Endothelial cell of umbilical vein (primary cell): ENCODE measurements at regions not wholly inside any gene's neighbourhood (a gene's known extent, or its start where the extent isn't known, plus 50 kb on each side); places are given as distances from the start of the nearest gene placed in this dataset.

Experiments used
- BruUV-seq: library from RNA; stranded (reverse); fragments of 400-500 nt; replicated peaks from 2 replicates; lab custom pipeline; 2021; lab: Mats Ljungman, UMichigan
- CTCF ChIA-PET: fragments of 300-600, 350-600 bp; sonication (Branson Sonifier 250); formaldehyde crosslinking; loops from one replicate; lab custom pipeline; 2021; ENCODE audit warnings: antibody characterized with exemption, inconsistent platforms; lab: Charles Lee
- POLR2A ChIA-PET: fragments of 300-600, 350-600 bp; sonication (Branson Sonifier 250); formaldehyde crosslinking; loops from one replicate; lab custom pipeline; 2021; ENCODE audit warnings: antibody characterized with exemption, inconsistent platforms; lab: Charles Lee
- DNase-seq: peaks from one replicate; pipeline ENCODE4 v3.0.0-alpha.2; 2011; ENCODE audit warnings: low read depth, low spot score
- FAIRE-seq: peaks from 2 replicates; lab custom pipeline; 2011; peaks lifted over from hg19 to GRCh38; lab: Jason Lieb, UNC
- H2AFZ ChIP-seq: 2 replicates; pipeline ENCODE4 v1.6.0; 2012; ENCODE audit warnings: low read depth, low read length, control low read depth, inconsistent platforms
- H3K27ac ChIP-seq: 2 replicates; pipeline ENCODE4 v1.5.1; 2011; ENCODE audit warnings: low read depth, mild to moderate bottlenecking, control low read depth, low read length, moderate library complexity; ENCODE audit not compliant: insufficient read depth
- H3K27me3 ChIP-seq, 2 experiments: 2 replicates each; pipeline versions ENCODE4 v1.6.0 to v1.6.1; 2011; ENCODE audit warnings: low read length in 2 of 2, mixed read lengths in 1 of 2; ENCODE audit not compliant: control insufficient read depth in 2 of 2, insufficient read depth in 2 of 2
- H3K36me3 ChIP-seq, 2 experiments: 2 replicates in 1 of 2; 3 replicates in 1 of 2; pipeline ENCODE4 v1.5.1; 2011; ENCODE audit warnings: low read length in 2 of 2, mild to moderate bottlenecking in 1 of 2, moderate library complexity in 1 of 2; ENCODE audit not compliant: control insufficient read depth in 2 of 2, insufficient read depth in 2 of 2; ENCODE audit errors: extremely low read depth in 1 of 2
- H3K4me1 ChIP-seq: 3 replicates; pipeline ENCODE4 v1.5.1; 2011; ENCODE audit warnings: mild to moderate bottlenecking, low read length; ENCODE audit not compliant: control insufficient read depth, insufficient read depth; ENCODE audit errors: extremely low read depth
- H3K4me2 ChIP-seq: 2 replicates; pipeline ENCODE4 v1.6.1; 2011; ENCODE audit warnings: low read length, control low read depth, mixed read lengths; ENCODE audit not compliant: insufficient read depth
- H3K4me3 ChIP-seq, 3 experiments: fragments of 200-600 bp in 1 of 3; sonication (generic), shearing (Covaris generic) in 1 of 3; replicated peaks in 1 of 3; 2 replicates each; pipeline ENCODE4 v1.5.1; 2011 to 2016; ENCODE audit warnings: control low read depth in 3 of 3, low read length in 3 of 3, mild to moderate bottlenecking in 2 of 3, inconsistent platforms in 1 of 3, low read depth in 1 of 3, moderate library complexity in 1 of 3; ENCODE audit not compliant: insufficient read depth in 1 of 3
- H3K79me2 ChIP-seq: 2 replicates; pipeline ENCODE4 v1.6.0; 2012; ENCODE audit warnings: low read length, inconsistent platforms; ENCODE audit not compliant: control insufficient read depth, insufficient read depth
- H3K9ac ChIP-seq: replicated peaks from 2 replicates; pipeline ENCODE3; 2011; ENCODE audit warnings: low read length, control low read depth; ENCODE audit not compliant: insufficient read depth; ENCODE audit errors: extremely low read depth
- H3K9me1 ChIP-seq: replicated peaks from 3 replicates; pipeline ENCODE4 v1.6.0; 2011; ENCODE audit warnings: mild to moderate bottlenecking, low read length; ENCODE audit not compliant: control insufficient read depth, insufficient read depth; ENCODE audit errors: extremely low read depth
- H3K9me3 ChIP-seq: replicated peaks from 2 replicates; pipeline ENCODE4 v1.5.1; 2012; ENCODE audit warnings: low read length, inconsistent platforms; ENCODE audit not compliant: control insufficient read depth, insufficient read depth
- H4K20me1 ChIP-seq: replicated peaks from 2 replicates; pipeline ENCODE3; 2011; ENCODE audit warnings: mild to moderate bottlenecking, low read length; ENCODE audit not compliant: control insufficient read depth, insufficient read depth; ENCODE audit errors: extremely low read depth
- EZH2 ChIP-seq: IDR thresholded peaks from 2 replicates; pipeline ENCODE4 v1.6.1; 2012; ENCODE audit warnings: borderline replicate concordance, low read depth, mild to moderate bottlenecking, moderate library complexity, low read length, inconsistent platforms; ENCODE audit not compliant: severe bottlenecking
- FOS ChIP-seq: IDR thresholded peaks from 2 replicates; pipeline ENCODE4 v1.6.1; 2011; ENCODE audit warnings: mild to moderate bottlenecking, low read length, moderate library complexity, borderline replicate concordance; ENCODE audit not compliant: insufficient read depth
- GATA2 ChIP-seq: IDR thresholded peaks from 2 replicates; pipeline ENCODE4 v1.7.0; 2011; ENCODE audit warnings: low read depth, mild to moderate bottlenecking, moderate library complexity, mixed read lengths, low read length; ENCODE audit not compliant: insufficient read length, insufficient read depth
- JUN ChIP-seq: IDR thresholded peaks from 2 replicates; pipeline ENCODE4 v1.6.1; 2011; ENCODE audit warnings: borderline replicate concordance, low read depth; ENCODE audit not compliant: insufficient read length, insufficient read depth
- MYC ChIP-seq: IDR thresholded peaks from one replicate; pipeline ENCODE4 v1.6.1; 2011; ENCODE audit warnings: mild to moderate bottlenecking, low read depth, low read length
- POLR2A ChIP-seq: IDR thresholded peaks from 2 replicates; pipeline ENCODE4 v1.6.1; 2012; ENCODE audit warnings: low read depth, mild to moderate bottlenecking, control low read depth, low read length
- POLR2AphosphoS5 ChIP-seq: IDR thresholded peaks from 2 replicates; pipeline ENCODE4 v1.6.1; 2012; ENCODE audit warnings: low read depth, mild to moderate bottlenecking, control low read depth, low read length, moderate library complexity; ENCODE audit not compliant: insufficient read depth
- dilution Hi-C: fragments of 300-500 bp; cut with MboI; formaldehyde crosslinking; loops from one replicate; pipeline ENCODE4 v1.15.0; 2019; ENCODE audit warnings: low sequenced_read_pairs; ENCODE audit not compliant: extremely low pct_ligation_motif_present
- intact Hi-C: fragments of 100-400 bp; cut with micrococcal nuclease; formaldehyde crosslinking; loops from one replicate; pipeline ENCODE4 v1.10.0; 2022
- TF ChIP-seq, protein P1 (sequence below): IDR thresholded peaks from 2 replicates; pipeline ENCODE4 v1.6.1; 2011; ENCODE audit not compliant: insufficient read depth, insufficient read length
- TF ChIP-seq, protein P2 (sequence below), 2 donors: IDR thresholded peaks; 1 replicate in 1 of 2; 2 replicates in 1 of 2; pipeline ENCODE4 v1.5.1; 2011; ENCODE audit warnings: low read length in 2 of 2, mild to moderate bottlenecking in 2 of 2, moderate library complexity in 2 of 2, control low read depth in 1 of 2, inconsistent platforms in 1 of 2, low read depth in 1 of 2; ENCODE audit not compliant: insufficient read depth in 1 of 2; ENCODE audit errors: extremely low read depth in 1 of 2

DNA sequence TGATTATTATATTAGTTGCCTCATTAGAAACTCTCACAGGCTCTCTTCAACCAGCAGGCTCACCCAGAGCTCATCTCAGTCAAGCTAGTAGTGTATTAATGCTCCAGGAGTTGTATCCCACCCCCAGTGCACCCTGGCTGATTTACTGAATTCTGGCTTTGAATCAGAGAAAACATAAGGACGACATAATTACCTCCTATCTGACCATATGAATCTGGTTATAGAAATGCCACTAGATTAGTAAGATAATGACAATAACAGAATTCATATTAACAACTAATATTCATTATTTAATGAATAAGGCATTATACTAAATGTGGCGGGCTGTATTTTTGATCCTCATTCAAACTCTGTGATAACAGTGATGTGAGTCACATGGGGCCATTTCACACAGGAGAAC lies 1066.7 kb downstream of the TTLL7 start:
- Histone ChIP-seq H2AFZ (no peak overlapping the region), H3K27ac (no peak overlapping the region), H3K9me3 (no peaks in the 10 kb centered on the region), H3K27me3 (peaks cover 15 to 16% of the 10 kb centered on the region in 2 experiments), H3K4me2 (no peak overlapping the region), H3K9me1 (no peaks in the 10 kb centered on the region), H3K36me3 (no peaks in the 10 kb centered on the region), H3K4me3 (no peak overlapping the region), H4K20me1 (no peaks in the 10 kb centered on the region), H3K79me2 (no peaks in the 10 kb centered on the region), H3K9ac (no peak overlapping the region), H3K4me1 (peaks cover 14% of the 10 kb centered on the region)
- TF ChIP-seq, protein P1, sequence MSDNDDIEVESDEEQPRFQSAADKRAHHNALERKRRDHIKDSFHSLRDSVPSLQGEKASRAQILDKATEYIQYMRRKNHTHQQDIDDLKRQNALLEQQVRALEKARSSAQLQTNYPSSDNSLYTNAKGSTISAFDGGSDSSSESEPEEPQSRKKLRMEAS: no peak
- TF ChIP-seq JUN (no peak), EZH2 (no peak), FOS (no peak), POLR2AphosphoS5 (no peak), POLR2A (no peak), MYC (no peak), GATA2 (no peak)
- TF ChIP-seq, protein P2, sequence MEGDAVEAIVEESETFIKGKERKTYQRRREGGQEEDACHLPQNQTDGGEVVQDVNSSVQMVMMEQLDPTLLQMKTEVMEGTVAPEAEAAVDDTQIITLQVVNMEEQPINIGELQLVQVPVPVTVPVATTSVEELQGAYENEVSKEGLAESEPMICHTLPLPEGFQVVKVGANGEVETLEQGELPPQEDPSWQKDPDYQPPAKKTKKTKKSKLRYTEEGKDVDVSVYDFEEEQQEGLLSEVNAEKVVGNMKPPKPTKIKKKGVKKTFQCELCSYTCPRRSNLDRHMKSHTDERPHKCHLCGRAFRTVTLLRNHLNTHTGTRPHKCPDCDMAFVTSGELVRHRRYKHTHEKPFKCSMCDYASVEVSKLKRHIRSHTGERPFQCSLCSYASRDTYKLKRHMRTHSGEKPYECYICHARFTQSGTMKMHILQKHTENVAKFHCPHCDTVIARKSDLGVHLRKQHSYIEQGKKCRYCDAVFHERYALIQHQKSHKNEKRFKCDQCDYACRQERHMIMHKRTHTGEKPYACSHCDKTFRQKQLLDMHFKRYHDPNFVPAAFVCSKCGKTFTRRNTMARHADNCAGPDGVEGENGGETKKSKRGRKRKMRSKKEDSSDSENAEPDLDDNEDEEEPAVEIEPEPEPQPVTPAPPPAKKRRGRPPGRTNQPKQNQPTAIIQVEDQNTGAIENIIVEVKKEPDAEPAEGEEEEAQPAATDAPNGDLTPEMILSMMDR (IDR thresholded peaks at IDR 0.05; ENCODE audit: extremely low read depth in 1 of 2, insufficient read depth in 1 of 2, low read depth in 1 of 2, low read length in 2 of 2): no peak
- intact Hi-C loops: no loop called here
- ChIA-PET POLR2A (no interaction called here), CTCF (interaction anchor here (2.0 kb wide), 1 partner anchor 11 kb away, joined by 8 read pairs; no protein-coding TSS in a partner anchor)
- DNase-seq (no peak), FAIRE-seq (no peak)
- dilution Hi-C loops: no loop called here
- no TSS peak for BruUV-seq
